Bronchial epithelial cell (primary cell): ENCODE measurements at regions not wholly inside any gene's neighbourhood (a gene's known extent, or its start where the extent isn't known, plus 50 kb on each side); places are given as distances from the start of the nearest gene placed in this dataset.

ENCODE experiments used
- DNase-seq: peaks from one replicate; pipeline ENCODE4 v3.0.0-alpha.2; 2010; ENCODE audit warnings: low read depth
- FAIRE-seq: peaks from 2 replicates; lab custom pipeline; 2011; peaks lifted over from hg19 to GRCh38; lab: Jason Lieb, UNC
- H3K27me3 ChIP-seq: 2 replicates; pipeline ENCODE4 v1.5.1; 2011; ENCODE audit warnings: low read length; ENCODE audit not compliant: control insufficient read depth, insufficient read depth
- H3K36me3 ChIP-seq: 2 replicates; pipeline ENCODE4 v1.5.1; 2011; ENCODE audit warnings: low read length; ENCODE audit not compliant: control insufficient read depth, insufficient read depth
- H3K4me3 ChIP-seq: 2 replicates; pipeline ENCODE4 v1.5.1; 2011; ENCODE audit warnings: mild to moderate bottlenecking, low read depth, low read length, control low read depth
- CTCF ChIP-seq: IDR thresholded peaks from 2 replicates; pipeline ENCODE4 v1.5.1; 2011; ENCODE audit warnings: mild to moderate bottlenecking, moderate library complexity, low read length, control low read depth, inconsistent platforms; ENCODE audit not compliant: insufficient read depth, severe bottlenecking

GRCh38 chr2:240299710-240300068 is 135.8 kb upstream of the GPC1 start:
- no peak for FAIRE-seq
- no peak for TF ChIP-seq CTCF
- Histone ChIP-seq H3K27me3 (peaks cover 3% of the 10 kb centered on the region), H3K4me3 (no peak overlapping the region), H3K36me3 (no peaks in the 10 kb centered on the region)
- DNase-seq = no peak

GRCh38 chr2:240300261-240300821 is 135.1 kb upstream of the GPC1 start:
- FAIRE-seq (no peak), DNase-seq (no peak)
- Histone ChIP-seq H3K36me3 (no peaks in the 10 kb centered on the region), H3K4me3 (no peak overlapping the region), H3K27me3 (peaks cover 3% of the 10 kb centered on the region)
- TF ChIP-seq CTCF = no peak

- FAIRE-seq = no peak
- TF ChIP-seq CTCF = no peak
Observed at GRCh38 chr2:240300840-240301239, 134.6 kb upstream of the GPC1 start.

GRCh38 chr2:240301256-240301795 is 134.1 kb upstream of the GPC1 start:
- no peaks in the 10 kb centered on the region for H3K36me3 ChIP-seq
- no peak for FAIRE-seq
- no peak for DNase-seq
- H3K4me3 ChIP-seq = no peak overlapping the region
- no peak for TF ChIP-seq CTCF
- peaks cover 3% of the 10 kb centered on the region for H3K27me3 ChIP-seq

More at GRCh38 chr2:240300840-240301239, 134.6 kb upstream of the GPC1 start:
- Histone ChIP-seq H3K36me3 (no peaks in the 10 kb centered on the region), H3K4me3 (no peak overlapping the region), H3K27me3 (peaks cover 3% of the 10 kb centered on the region)
- DNase-seq = no peak

- DNase-seq = no peak
- no peak for TF ChIP-seq CTCF
- Histone ChIP-seq H3K36me3 (no peaks in the 10 kb centered on the region), H3K27me3 (peaks cover 3% of the 10 kb centered on the region), H3K4me3 (no peak overlapping the region)
- no peak for FAIRE-seq
Observed at GRCh38 chr2:240302041-240302440, 133.4 kb upstream of the GPC1 start.
